ENCODE measurements at regions not wholly inside any gene's neighbourhood (a gene's known extent, or its start where the extent isn't known, plus 50 kb on each side); places are given as distances from the start of the nearest gene placed in this dataset.

GRCh38 chr1:88265606-88266005 is 418.5 kb upstream of the PKN2 start:
- no peak for ATAC-seq

GRCh38 chr1:88266051-88266450 is 418.0 kb upstream of the PKN2 start:
- ATAC-seq, result no peak
- TF ChIP-seq BACH2 (CRISPR knock-in tag; IDR thresholded peaks at IDR 0.05; ENCODE audit: borderline replicate concordance) (no peak), ISL1 (CRISPR knock-in tag; IDR thresholded peaks at IDR 0.05) (no peak), ARNTL (CRISPR knock-in tag; IDR thresholded peaks at IDR 0.05; ENCODE audit: borderline replicate concordance, low read depth) (no peak), CSRNP3 (CRISPR knock-in tag; IDR thresholded peaks at IDR 0.05) (no peak), GLIS3 (CRISPR knock-in tag; IDR thresholded peaks at IDR 0.05) (no peak), ZNF70 (CRISPR knock-in tag; IDR thresholded peaks at IDR 0.05) (no peak), ZNF8 (CRISPR knock-in tag; IDR thresholded peaks at IDR 0.05) (no peak), ZFP3 (CRISPR knock-in tag; IDR thresholded peaks at IDR 0.05) (no peak), ESRRG (CRISPR knock-in tag; IDR thresholded peaks at IDR 0.05) (no peak), SNAI2 (CRISPR knock-in tag; IDR thresholded peaks at IDR 0.05) (no peak)
- TF ChIP-seq, protein P1, sequence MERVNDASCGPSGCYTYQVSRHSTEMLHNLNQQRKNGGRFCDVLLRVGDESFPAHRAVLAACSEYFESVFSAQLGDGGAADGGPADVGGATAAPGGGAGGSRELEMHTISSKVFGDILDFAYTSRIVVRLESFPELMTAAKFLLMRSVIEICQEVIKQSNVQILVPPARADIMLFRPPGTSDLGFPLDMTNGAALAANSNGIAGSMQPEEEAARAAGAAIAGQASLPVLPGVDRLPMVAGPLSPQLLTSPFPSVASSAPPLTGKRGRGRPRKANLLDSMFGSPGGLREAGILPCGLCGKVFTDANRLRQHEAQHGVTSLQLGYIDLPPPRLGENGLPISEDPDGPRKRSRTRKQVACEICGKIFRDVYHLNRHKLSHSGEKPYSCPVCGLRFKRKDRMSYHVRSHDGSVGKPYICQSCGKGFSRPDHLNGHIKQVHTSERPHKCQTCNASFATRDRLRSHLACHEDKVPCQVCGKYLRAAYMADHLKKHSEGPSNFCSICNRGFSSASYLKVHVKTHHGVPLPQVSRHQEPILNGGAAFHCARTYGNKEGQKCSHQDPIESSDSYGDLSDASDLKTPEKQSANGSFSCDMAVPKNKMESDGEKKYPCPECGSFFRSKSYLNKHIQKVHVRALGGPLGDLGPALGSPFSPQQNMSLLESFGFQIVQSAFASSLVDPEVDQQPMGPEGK (CRISPR knock-in tag; IDR thresholded peaks at IDR 0.05; ENCODE audit: borderline replicate concordance), result no peak
- TF ChIP-seq, protein P2, sequence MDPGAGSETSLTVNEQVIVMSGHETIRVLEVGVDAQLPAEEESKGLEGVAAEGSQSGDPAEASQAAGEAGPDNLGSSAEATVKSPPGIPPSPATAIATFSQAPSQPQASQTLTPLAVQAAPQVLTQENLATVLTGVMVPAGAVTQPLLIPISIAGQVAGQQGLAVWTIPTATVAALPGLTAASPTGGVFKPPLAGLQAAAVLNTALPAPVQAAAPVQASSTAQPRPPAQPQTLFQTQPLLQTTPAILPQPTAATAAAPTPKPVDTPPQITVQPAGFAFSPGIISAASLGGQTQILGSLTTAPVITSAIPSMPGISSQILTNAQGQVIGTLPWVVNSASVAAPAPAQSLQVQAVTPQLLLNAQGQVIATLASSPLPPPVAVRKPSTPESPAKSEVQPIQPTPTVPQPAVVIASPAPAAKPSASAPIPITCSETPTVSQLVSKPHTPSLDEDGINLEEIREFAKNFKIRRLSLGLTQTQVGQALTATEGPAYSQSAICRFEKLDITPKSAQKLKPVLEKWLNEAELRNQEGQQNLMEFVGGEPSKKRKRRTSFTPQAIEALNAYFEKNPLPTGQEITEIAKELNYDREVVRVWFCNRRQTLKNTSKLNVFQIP (CRISPR knock-in tag; IDR thresholded peaks at IDR 0.05; ENCODE audit: borderline replicate concordance, low read depth), result no peak

More at GRCh38 chr1:88265606-88266005, 418.5 kb upstream of the PKN2 start:
- TF ChIP-seq PPARA (CRISPR knock-in tag; IDR thresholded peaks at IDR 0.05; ENCODE audit: borderline replicate concordance) (no peak), OSR1 (CRISPR knock-in tag; IDR thresholded peaks at IDR 0.05) (no peak), TOX (CRISPR knock-in tag; IDR thresholded peaks at IDR 0.05; ENCODE audit: borderline replicate concordance) (no peak), ZFP30 (CRISPR knock-in tag; IDR thresholded peaks at IDR 0.05) (no peak), GLIS3 (CRISPR knock-in tag; IDR thresholded peaks at IDR 0.05) (no peak), CSDC2 (CRISPR knock-in tag; IDR thresholded peaks at IDR 0.05) (no peak), ZNF565 (CRISPR knock-in tag; conservative IDR thresholded peaks at IDR 0.05; ENCODE audit: low read depth) (no peak), SNAI2 (CRISPR knock-in tag; IDR thresholded peaks at IDR 0.05) (no peak), TCF4 (CRISPR knock-in tag; IDR thresholded peaks at IDR 0.05; ENCODE audit: borderline replicate concordance) (no peak), ZNF70 (CRISPR knock-in tag; IDR thresholded peaks at IDR 0.05) (no peak), RARB (CRISPR knock-in tag; IDR thresholded peaks at IDR 0.05) (no peak), BACH2 (CRISPR knock-in tag; IDR thresholded peaks at IDR 0.05; ENCODE audit: borderline replicate concordance) (no peak)
- TF ChIP-seq, protein P2 (CRISPR knock-in tag; IDR thresholded peaks at IDR 0.05; ENCODE audit: borderline replicate concordance, low read depth), result no peak
- TF ChIP-seq, protein P1 (CRISPR knock-in tag; IDR thresholded peaks at IDR 0.05; ENCODE audit: borderline replicate concordance), result no peak
- TF ChIP-seq, protein P3, sequence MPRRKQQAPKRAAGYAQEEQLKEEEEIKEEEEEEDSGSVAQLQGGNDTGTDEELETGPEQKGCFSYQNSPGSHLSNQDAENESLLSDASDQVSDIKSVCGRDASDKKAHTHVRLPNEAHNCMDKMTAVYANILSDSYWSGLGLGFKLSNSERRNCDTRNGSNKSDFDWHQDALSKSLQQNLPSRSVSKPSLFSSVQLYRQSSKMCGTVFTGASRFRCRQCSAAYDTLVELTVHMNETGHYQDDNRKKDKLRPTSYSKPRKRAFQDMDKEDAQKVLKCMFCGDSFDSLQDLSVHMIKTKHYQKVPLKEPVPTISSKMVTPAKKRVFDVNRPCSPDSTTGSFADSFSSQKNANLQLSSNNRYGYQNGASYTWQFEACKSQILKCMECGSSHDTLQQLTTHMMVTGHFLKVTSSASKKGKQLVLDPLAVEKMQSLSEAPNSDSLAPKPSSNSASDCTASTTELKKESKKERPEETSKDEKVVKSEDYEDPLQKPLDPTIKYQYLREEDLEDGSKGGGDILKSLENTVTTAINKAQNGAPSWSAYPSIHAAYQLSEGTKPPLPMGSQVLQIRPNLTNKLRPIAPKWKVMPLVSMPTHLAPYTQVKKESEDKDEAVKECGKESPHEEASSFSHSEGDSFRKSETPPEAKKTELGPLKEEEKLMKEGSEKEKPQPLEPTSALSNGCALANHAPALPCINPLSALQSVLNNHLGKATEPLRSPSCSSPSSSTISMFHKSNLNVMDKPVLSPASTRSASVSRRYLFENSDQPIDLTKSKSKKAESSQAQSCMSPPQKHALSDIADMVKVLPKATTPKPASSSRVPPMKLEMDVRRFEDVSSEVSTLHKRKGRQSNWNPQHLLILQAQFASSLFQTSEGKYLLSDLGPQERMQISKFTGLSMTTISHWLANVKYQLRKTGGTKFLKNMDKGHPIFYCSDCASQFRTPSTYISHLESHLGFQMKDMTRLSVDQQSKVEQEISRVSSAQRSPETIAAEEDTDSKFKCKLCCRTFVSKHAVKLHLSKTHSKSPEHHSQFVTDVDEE (CRISPR knock-in tag; IDR thresholded peaks at IDR 0.05), result no peak
